Medulla oblongata (tissue), 1 donor: ENCODE measurements at regions not wholly inside any gene's neighbourhood (a gene's known extent, or its start where the extent isn't known, plus 50 kb on each side); places are given as distances from the start of the nearest gene placed in this dataset.
"Not testable (repeated sequence)": the region's sequence is repeated elsewhere in the genome, so short reads cannot be mapped to it uniquely, and the experiment has no call there.

Experiments
- DNase-seq: peaks from one replicate; pipeline ENCODE4 v3.0.0-alpha.2; 2015; ENCODE audit errors: extremely low spot score

DNA sequence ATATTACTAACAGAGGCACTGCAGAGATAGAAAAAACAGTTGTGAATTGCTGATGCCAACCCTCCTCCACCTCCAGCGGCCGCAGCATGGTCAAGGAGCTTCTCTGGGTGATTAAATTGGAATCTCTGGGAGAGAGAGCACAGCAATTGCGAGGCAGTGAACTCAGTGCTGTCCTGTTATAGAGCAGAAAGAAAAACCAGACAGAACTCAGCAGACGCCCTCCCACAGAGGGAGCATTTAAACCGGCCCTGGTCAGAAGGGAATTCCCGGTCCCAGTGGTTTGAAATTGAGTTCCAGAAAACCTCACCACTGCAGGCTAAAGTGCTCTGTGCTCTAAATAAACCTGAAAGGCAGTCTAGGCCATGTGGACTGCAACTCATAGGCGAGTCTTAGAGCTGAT is 175.4 kb downstream of the SQOR start:
- no peak for DNase-seq

DNA sequence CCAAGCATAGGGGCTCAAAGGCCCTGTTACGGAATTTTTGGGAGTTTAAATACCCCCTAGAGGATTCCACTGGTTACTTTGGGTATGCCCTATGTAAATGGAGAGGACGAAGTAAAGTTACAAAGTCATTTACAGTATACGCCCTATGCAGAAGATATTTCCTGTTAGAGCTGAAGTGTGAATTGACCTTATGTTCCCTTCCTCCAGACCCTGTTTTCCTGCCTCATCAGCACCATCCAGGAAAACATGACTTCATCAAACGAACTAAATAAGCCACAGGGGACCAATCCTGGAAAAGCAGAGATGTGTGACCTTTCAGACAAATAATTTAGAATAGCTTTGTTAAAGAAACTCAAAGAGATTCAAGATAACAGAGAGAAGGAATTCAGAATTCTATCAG is 177.4 kb downstream of the SQOR start:
- DNase-seq, result no peak

GRCh38 chr15:45817578-45817977 is 182.7 kb downstream of the SQOR start:
- DNase-seq, result not testable (repeated sequence)

GRCh38 chr15:45821390-45821789 is 186.6 kb downstream of the SQOR start:
- DNase-seq, result no peak

GRCh38 chr15:45822968-45823367 is 188.1 kb downstream of the SQOR start:
- DNase-seq, result not testable (repeated sequence)

DNA sequence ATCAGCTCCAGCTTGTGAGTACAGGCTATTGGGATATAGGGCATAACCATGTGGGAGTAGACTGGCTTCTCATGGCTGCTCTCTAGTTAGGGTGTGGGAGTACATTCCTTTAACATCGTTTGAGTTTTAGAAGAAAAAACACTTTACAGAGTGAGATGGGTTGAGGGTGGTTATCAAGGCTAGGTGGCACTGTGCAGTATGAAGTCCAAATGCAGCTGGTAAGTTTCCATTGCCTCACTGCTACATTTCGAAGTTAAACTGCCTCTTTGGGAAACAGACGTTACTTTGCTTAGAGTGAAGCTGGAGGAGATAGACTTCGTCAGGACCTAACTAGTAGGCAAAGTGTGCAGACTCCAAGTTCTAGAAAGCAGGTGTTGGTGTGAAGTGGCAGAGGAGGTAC is 192.4 kb downstream of the SQOR start:
- no peak for DNase-seq

GRCh38 chr15:45827766-45828165 is 192.9 kb downstream of the SQOR start:
- no peak for DNase-seq

GRCh38 chr15:45829336-45830153 is 194.7 kb downstream of the SQOR start:
- no peak for DNase-seq

DNA sequence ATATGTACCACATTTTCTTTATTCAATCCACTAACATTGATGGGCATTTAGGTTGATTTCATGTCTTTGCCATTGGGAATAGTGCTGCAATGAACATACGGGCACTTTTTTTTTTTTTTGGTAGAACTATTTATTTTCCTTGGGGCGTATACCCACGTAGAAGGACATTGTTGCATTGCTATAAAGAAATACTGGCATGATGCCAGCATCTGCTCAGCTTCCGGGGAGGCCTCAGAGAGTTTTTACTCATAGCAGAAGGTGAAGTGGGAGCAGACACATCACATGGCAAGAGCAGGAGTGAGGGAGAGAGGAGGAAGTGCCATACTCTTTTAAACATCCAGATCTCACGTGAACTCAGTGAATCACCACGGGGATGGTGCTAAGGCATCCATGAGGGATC is 197.0 kb downstream of the SQOR start:
- no peak for DNase-seq

DNA sequence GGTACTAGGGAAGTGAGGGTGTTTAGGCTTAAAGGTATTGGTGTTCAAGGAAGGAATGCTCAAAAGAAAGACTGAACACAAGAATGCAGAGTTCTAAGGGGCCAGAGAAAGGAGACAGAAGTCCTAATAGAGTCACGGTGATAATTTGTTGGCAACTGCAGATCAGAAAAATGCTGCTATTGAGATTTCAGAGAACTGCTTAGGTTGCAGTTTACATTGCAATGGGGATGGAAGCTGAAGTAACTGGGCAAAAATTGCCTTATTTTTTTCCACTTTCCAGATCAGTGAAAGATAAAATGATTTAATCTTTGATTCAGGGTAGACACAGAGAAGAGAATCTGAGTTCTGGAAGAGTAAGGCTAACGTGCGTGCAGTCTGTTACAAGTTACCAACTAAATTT is 199.8 kb downstream of the SQOR start:
- DNase-seq, result no peak

- DNase-seq, result no peak
Observed at GRCh38 chr15:45842151-45842550, 207.3 kb downstream of the SQOR start.

GRCh38 chr15:45847645-45848044 is 212.8 kb downstream of the SQOR start:
- no peak for DNase-seq

GRCh38 chr15:45849136-45849535 is 214.3 kb downstream of the SQOR start:
- no peak for DNase-seq

- DNase-seq, result no peak
Observed at GRCh38 chr15:45854455-45855202, 219.8 kb downstream of the SQOR start.

DNA sequence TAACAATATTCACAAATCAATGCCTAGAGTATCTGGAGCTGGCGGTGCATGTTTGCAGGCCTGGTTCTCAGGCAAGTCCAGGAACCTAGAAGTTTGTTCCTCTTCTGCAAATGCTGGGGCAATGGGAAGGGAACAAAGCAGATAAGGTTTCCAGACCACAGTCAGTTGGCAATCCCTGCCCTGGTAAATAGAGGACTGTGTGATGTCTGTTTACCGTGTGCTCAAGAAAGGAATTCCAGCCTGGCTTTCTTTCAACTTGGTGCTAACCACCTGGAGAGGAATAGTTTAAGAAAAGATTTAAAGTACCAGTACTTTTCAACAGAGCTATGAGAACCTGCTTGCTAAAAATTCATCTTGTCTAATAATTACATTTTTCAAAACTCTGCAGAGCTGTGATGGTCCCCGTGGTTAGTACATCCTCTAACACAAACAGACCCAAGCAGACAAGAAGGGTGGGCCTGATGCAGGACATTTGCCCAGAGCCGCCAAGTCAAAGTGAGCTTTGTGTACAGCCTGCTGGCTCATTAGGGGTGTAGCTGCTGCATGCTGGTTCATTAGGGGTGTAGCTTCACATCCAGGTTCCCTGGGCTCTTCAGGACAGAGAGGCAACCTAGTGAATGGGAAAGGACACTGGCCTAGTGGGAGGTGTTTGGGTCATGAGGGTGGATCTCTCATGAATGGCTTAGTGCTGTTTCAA is 220.5 kb downstream of the SQOR start:
- no peak for DNase-seq

DNA sequence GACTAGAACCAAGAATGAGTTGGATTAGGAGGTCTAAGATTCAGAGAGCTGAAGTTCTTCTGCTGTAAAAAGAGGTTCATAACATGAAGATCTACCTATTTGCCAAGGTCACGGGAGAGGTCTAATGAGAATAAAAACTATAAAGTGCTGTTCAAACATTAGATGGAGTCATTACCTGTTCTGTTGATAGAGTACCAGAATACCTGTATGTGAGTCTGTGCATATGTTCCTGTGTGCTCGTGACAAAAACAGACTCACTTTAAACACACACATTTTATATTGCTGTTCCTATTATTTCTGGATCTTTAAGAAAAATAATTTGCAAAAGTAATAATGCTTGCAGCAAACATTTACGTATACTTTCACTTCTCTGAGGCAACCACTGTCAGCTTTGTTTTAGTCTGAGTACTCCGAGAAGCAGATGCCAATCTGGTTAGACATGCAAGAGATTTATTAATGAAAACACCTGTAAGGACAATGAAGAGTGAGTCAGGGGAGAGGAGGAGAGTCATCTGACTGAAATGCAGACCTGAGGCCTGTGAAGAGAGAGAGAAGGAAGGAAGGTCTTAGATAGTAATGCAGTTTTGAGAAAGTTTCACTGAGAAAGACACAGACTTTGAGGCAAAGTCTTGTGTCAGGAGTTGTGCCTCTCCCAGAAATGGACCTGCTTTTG is 221.2 kb downstream of the SQOR start:
- DNase-seq, result no peak

- no peak for DNase-seq
Observed at GRCh38 chr15:45857291-45857690, 222.5 kb downstream of the SQOR start.

DNA sequence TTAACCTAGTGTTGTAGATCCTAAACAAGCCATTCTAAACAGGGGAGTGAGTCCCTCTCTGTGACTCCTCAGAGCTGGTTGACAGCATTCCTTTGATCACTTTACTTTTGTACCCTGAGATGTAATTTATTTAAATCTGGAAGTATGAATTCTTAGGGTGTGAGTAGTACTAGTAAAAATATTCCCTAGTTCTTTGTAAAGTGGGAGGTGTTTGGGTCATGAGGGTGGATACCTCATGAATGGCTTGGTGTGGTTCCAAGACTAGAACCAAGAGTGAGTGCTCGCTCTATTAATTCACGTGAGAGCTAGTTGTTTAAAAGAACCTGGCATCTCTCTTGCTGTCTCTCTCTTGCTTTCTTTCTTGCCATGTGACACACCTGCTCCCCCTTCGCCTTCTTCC is 223.7 kb downstream of the SQOR start:
- DNase-seq, result no peak

- no peak for DNase-seq
Observed at GRCh38 chr15:45862034-45862433, 227.2 kb downstream of the SQOR start.

DNA sequence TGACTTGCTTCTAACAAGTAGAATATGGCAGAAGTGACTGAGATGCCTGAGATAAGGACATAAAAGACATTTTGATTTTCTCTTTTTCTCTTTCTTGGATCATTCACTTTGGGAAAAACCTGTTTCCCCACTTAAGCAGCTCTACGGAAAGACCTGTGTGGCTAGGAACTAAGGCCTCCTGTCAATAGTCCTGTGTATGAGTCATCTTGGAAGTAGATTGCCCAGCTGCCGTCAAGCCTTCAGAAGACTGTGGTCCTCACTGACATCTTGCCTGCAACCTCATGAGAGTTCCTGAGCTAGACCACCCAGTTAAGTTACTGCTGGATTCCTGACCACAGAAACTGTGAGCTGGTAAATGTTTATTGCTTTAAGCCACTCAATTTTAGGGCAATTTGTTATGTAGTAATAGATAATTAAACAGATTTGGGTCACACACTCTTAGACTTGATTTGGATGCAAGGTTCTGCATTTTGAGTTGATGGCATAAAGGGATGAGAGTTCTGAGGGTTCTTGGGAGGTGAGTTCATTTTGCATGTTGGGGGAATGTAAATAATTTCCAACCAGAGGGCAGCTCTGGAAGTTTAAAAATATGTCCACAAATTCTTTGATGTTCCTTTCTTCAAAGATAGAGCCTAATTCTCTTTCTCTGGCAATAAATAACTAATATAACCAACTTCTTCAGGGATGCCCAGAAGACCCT is 229.2 kb downstream of the SQOR start:
- DNase-seq, result no peak

- no peak for DNase-seq
Observed at GRCh38 chr15:45866616-45867015, 231.8 kb downstream of the SQOR start.
